Body of pancreas (tissue), 4 donors: ENCODE measurements at regions not wholly inside any gene's neighbourhood (a gene's known extent, or its start where the extent isn't known, plus 50 kb on each side); places are given as distances from the start of the nearest gene placed in this dataset.

Experiments
- ATAC-seq: fragments of 150-250 bp; one replicate; pipeline ENCODE4 v1.9.1; 2016
- DNase-seq, 4 donors: peaks; one replicate each; pipeline ENCODE4 v3.0.0-alpha.2; 2019
- H3K27ac ChIP-seq, 4 donors: fragments of 200-600 bp; sonication (generic); 1 replicate in 3 of 4; 2 replicates in 1 of 4; pipeline versions ENCODE4 v1.5.1 to v1.6.1; 2016 to 2019; ENCODE audit warnings: mild to moderate bottlenecking in 1 of 4, mixed read lengths in 1 of 4, moderate library complexity in 1 of 4
- H3K27me3 ChIP-seq, 2 donors: fragments of 200-600 bp; sonication (generic); one replicate each; pipeline ENCODE4 v1.6.0; 2016; ENCODE audit warnings: mild to moderate bottlenecking in 1 of 2
- H3K36me3 ChIP-seq, 2 donors: fragments of 200-600 bp; sonication (generic); replicated peaks in 1 of 2; 2 replicates each; pipeline ENCODE4 v1.5.1; 2016; ENCODE audit warnings: low read depth in 2 of 2; ENCODE audit not compliant: insufficient read depth in 1 of 2
- H3K4me1 ChIP-seq: fragments of 200-600 bp; sonication (generic); one replicate; pipeline ENCODE4 v1.6.0; 2016
- H3K4me3 ChIP-seq, 2 donors: fragments of 200-600 bp; sonication (generic); 1 replicate in 1 of 2; 2 replicates in 1 of 2; pipeline ENCODE4 v1.5.1; 2016 to 2019
- H3K9me3 ChIP-seq, 3 donors: fragments of 200-600 bp; sonication (generic); 1 replicate in 2 of 3; 2 replicates in 1 of 3; pipeline ENCODE4 v1.5.1; 2016
- CTCF ChIP-seq, 7 experiments: fragments of 450-650 bp in 4 of 7; fragments of 200-600 bp in 3 of 7; sonication (generic) in 3 of 7; IDR thresholded peaks; one replicate each; pipeline ENCODE4 v1.5.1; 2016 to 2019; ENCODE audit warnings: antibody characterized with exemption in 7 of 7
- POLR2A ChIP-seq, 3 donors: fragments of 450-650 bp; IDR thresholded peaks; one replicate each; pipeline ENCODE4 v1.6.1; 2016; ENCODE audit warnings: antibody characterized with exemption in 3 of 3, mild to moderate bottlenecking in 2 of 3
- whole genome bisulfite sequencing, 2 donors: methylation state at CpG; one replicate each; pipeline ENCODE4 v1.1.5; 2017; 5-methylcytosine and 5-hydroxymethylcytosine counted together
- intact Hi-C: fragments of 100-400 bp; cut with DNase I; formaldehyde crosslinking; loops from one replicate; pipeline ENCODE4 v1.15.1; 2023

GRCh38 chr10:8349610-8350249 is 295.2 kb downstream of the GATA3 start:
- whole genome bisulfite sequencing, 2 donors = 21 to 28% methylated on average over 10 of the region's 10 CpGs
- H3K9me3 ChIP-seq = no peaks in the 10 kb centered on the region
- ATAC-seq (no peak), DNase-seq (no peak)
- intact Hi-C loops = no loop called here
- H3K4me3 ChIP-seq = no peak overlapping the region
- H3K36me3 ChIP-seq = no peaks in the 10 kb centered on the region
- no peaks in the 10 kb centered on the region for H3K4me1 ChIP-seq
- H3K27me3 ChIP-seq = no peaks in the 10 kb centered on the region
- H3K27ac ChIP-seq = no peak overlapping the region
- TF ChIP-seq POLR2A (IDR thresholded peaks at IDR 0.05) = no peak
- no peak for TF ChIP-seq CTCF (IDR thresholded peaks at IDR 0.05)

- Histone ChIP-seq H3K27ac (no peak overlapping the region), H3K27me3 (no peaks in the 10 kb centered on the region), H3K4me3 (no peak overlapping the region), H3K9me3 (no peaks in the 10 kb centered on the region), H3K4me1 (no peaks in the 10 kb centered on the region), H3K36me3 (no peaks in the 10 kb centered on the region)
- DNase-seq (no peak), ATAC-seq (no peak)
- intact Hi-C loops = no loop called here
- TF ChIP-seq POLR2A (IDR thresholded peaks at IDR 0.05) (no peak), CTCF (IDR thresholded peaks at IDR 0.05) (no peak)
- WGBS, 2 donors = 32 to 34% methylated on average over 5 of the region's 5 CpGs
Measured at GRCh38 chr10:8350250-8350967, 295.9 kb downstream of the GATA3 start.

- Histone ChIP-seq H3K9me3 (no peaks in the 10 kb centered on the region), H3K27ac (no peak overlapping the region), H3K36me3 (no peaks in the 10 kb centered on the region), H3K27me3 (no peaks in the 10 kb centered on the region), H3K4me1 (no peaks in the 10 kb centered on the region), H3K4me3 (no peak overlapping the region)
- TF ChIP-seq POLR2A (IDR thresholded peaks at IDR 0.05) (no peak), CTCF (IDR thresholded peaks at IDR 0.05) (no peak)
- intact Hi-C loops = no loop called here
- ATAC-seq (no peak), DNase-seq (no peak)
- WGBS, 2 donors = 72 to 78% methylated on average over 10 of the region's 10 CpGs
Measured at GRCh38 chr10:8352171-8353075, 297.9 kb downstream of the GATA3 start.

GRCh38 chr10:8356283-8356682 is 301.8 kb downstream of the GATA3 start:
- no peak for TF ChIP-seq CTCF (IDR thresholded peaks at IDR 0.05)
- no peak for TF ChIP-seq POLR2A (IDR thresholded peaks at IDR 0.05)
- DNase-seq (no peak), ATAC-seq (no peak)
- intact Hi-C loops = no loop called here
- Histone ChIP-seq H3K9me3 (no peaks in the 10 kb centered on the region), H3K27me3 (no peaks in the 10 kb centered on the region), H3K36me3 (no peaks in the 10 kb centered on the region), H3K27ac (no peak overlapping the region), H3K4me1 (no peaks in the 10 kb centered on the region), H3K4me3 (no peak overlapping the region)
- WGBS, 2 donors = 66 to 78% methylated on average over 2 of the region's 2 CpGs
